ENCODE measurements at regions not wholly inside any gene's neighbourhood (a gene's known extent, or its start where the extent isn't known, plus 50 kb on each side); places are given as distances from the start of the nearest gene placed in this dataset.

- H3K4me3 ChIP-seq (ENCODE audit: insufficient read depth, low read length, poor library complexity, severe bottlenecking) = no peak overlapping the region
- H3K27me3 ChIP-seq (ENCODE audit: low read length) = no peaks in the 10 kb centered on the region
- H3K27ac ChIP-seq (ENCODE audit: low read depth, low read length) = no peak overlapping the region
- H3K9me3 ChIP-seq (ENCODE audit: insufficient read depth, low read length) = no peaks in the 10 kb centered on the region
- H3F3A ChIP-seq (ENCODE audit: insufficient read depth) = no peaks in the 10 kb centered on the region
- H2AFZ ChIP-seq (ENCODE audit: low read depth, low read length, severe bottlenecking) = no peak overlapping the region
- TF ChIP-seq EZH2phosphoT487 (conservative IDR thresholded peaks at IDR 0.05; ENCODE audit: low read length) = no peak
- no peak overlapping the region for H3K9ac ChIP-seq (ENCODE audit: low read length)
- H3K36me3 ChIP-seq (ENCODE audit: low read length) = no peaks in the 10 kb centered on the region
- H3K9me2 ChIP-seq (replicated peaks; ENCODE audit: insufficient read depth, low read length) = no peaks in the 10 kb centered on the region
- H4K20me1 ChIP-seq (ENCODE audit: low read depth, low read length) = no peaks in the 10 kb centered on the region
- no peak overlapping the region for H3K4me2 ChIP-seq (ENCODE audit: low read depth, low read length, poor library complexity, severe bottlenecking)
- H3K79me2 ChIP-seq (ENCODE audit: insufficient read depth, low read length) = no peaks in the 10 kb centered on the region
Observed at GRCh38 chr10:4635388-4635787, 190.6 kb upstream of the AKR1E2 start.

GRCh38 chr10:4633776-4634175 is 192.2 kb upstream of the AKR1E2 start:
- Histone ChIP-seq H3K79me2 (ENCODE audit: insufficient read depth, low read length) (no peaks in the 10 kb centered on the region), H2AFZ (ENCODE audit: low read depth, low read length, severe bottlenecking) (no peak overlapping the region), H4K20me1 (ENCODE audit: low read depth, low read length) (no peaks in the 10 kb centered on the region), H3K9me3 (ENCODE audit: insufficient read depth, low read length) (no peaks in the 10 kb centered on the region), H3K4me2 (ENCODE audit: low read depth, low read length, poor library complexity, severe bottlenecking) (no peak overlapping the region), H3K27me3 (ENCODE audit: low read length) (no peaks in the 10 kb centered on the region), H3K9ac (ENCODE audit: low read length) (no peak overlapping the region), H3K36me3 (ENCODE audit: low read length) (no peaks in the 10 kb centered on the region), H3K4me3 (ENCODE audit: insufficient read depth, low read length, poor library complexity, severe bottlenecking) (no peak overlapping the region), H3K9me2 (replicated peaks; ENCODE audit: insufficient read depth, low read length) (no peaks in the 10 kb centered on the region), H3K27ac (ENCODE audit: low read depth, low read length) (no peak overlapping the region), H3F3A (ENCODE audit: insufficient read depth) (no peaks in the 10 kb centered on the region)
- no peak for TF ChIP-seq EZH2phosphoT487 (conservative IDR thresholded peaks at IDR 0.05; ENCODE audit: low read length)
- TF ChIP-seq CTCF (IDR thresholded peaks at IDR 0.05; ENCODE audit: insufficient read depth, low read length, poor library complexity, severe bottlenecking) = no peak

- H3K9me2 ChIP-seq (replicated peaks; ENCODE audit: insufficient read depth, low read length) = no peaks in the 10 kb centered on the region
Observed at GRCh38 chr10:4633186-4633585, 192.8 kb upstream of the AKR1E2 start.

GRCh38 chr10:4632757-4633156 is 193.2 kb upstream of the AKR1E2 start:
- Histone ChIP-seq H2AFZ (ENCODE audit: low read depth, low read length, severe bottlenecking) (no peak overlapping the region), H4K20me1 (ENCODE audit: low read depth, low read length) (no peaks in the 10 kb centered on the region), H3K79me2 (ENCODE audit: insufficient read depth, low read length) (no peaks in the 10 kb centered on the region), H3K27ac (ENCODE audit: low read depth, low read length) (no peak overlapping the region), H3K9ac (ENCODE audit: low read length) (no peak overlapping the region), H3F3A (ENCODE audit: insufficient read depth) (no peaks in the 10 kb centered on the region), H3K27me3 (ENCODE audit: low read length) (no peaks in the 10 kb centered on the region), H3K36me3 (ENCODE audit: low read length) (no peaks in the 10 kb centered on the region), H3K9me3 (ENCODE audit: insufficient read depth, low read length) (no peaks in the 10 kb centered on the region), H3K9me2 (replicated peaks; ENCODE audit: insufficient read depth, low read length) (no peaks in the 10 kb centered on the region), H3K4me3 (ENCODE audit: insufficient read depth, low read length, poor library complexity, severe bottlenecking) (no peak overlapping the region), H3K4me2 (ENCODE audit: low read depth, low read length, poor library complexity, severe bottlenecking) (no peak overlapping the region)
- TF ChIP-seq CTCF (IDR thresholded peaks at IDR 0.05; ENCODE audit: insufficient read depth, low read length, poor library complexity, severe bottlenecking) (no peak), EZH2phosphoT487 (conservative IDR thresholded peaks at IDR 0.05; ENCODE audit: low read length) (no peak)

More at GRCh38 chr10:4633186-4633585, 192.8 kb upstream of the AKR1E2 start:
- no peaks in the 10 kb centered on the region for H3K27me3 ChIP-seq (ENCODE audit: low read length)
- H3K9me3 ChIP-seq (ENCODE audit: insufficient read depth, low read length) = no peaks in the 10 kb centered on the region
- no peak overlapping the region for H3K27ac ChIP-seq (ENCODE audit: low read depth, low read length)
- no peak overlapping the region for H2AFZ ChIP-seq (ENCODE audit: low read depth, low read length, severe bottlenecking)
- H3K79me2 ChIP-seq (ENCODE audit: insufficient read depth, low read length) = no peaks in the 10 kb centered on the region
- H3F3A ChIP-seq (ENCODE audit: insufficient read depth) = no peaks in the 10 kb centered on the region
- H4K20me1 ChIP-seq (ENCODE audit: low read depth, low read length) = no peaks in the 10 kb centered on the region
- H3K4me3 ChIP-seq (ENCODE audit: insufficient read depth, low read length, poor library complexity, severe bottlenecking) = no peak overlapping the region
- no peak for TF ChIP-seq EZH2phosphoT487 (conservative IDR thresholded peaks at IDR 0.05; ENCODE audit: low read length)
- TF ChIP-seq CTCF (IDR thresholded peaks at IDR 0.05; ENCODE audit: insufficient read depth, low read length, poor library complexity, severe bottlenecking) = no peak
- no peaks in the 10 kb centered on the region for H3K36me3 ChIP-seq (ENCODE audit: low read length)
- no peak overlapping the region for H3K9ac ChIP-seq (ENCODE audit: low read length)
- H3K4me2 ChIP-seq (ENCODE audit: low read depth, low read length, poor library complexity, severe bottlenecking) = no peak overlapping the region
